GM21526 (cell line): ENCODE measurements at regions not wholly inside any gene's neighbourhood (a gene's known extent, or its start where the extent isn't known, plus 50 kb on each side); places are given as distances from the start of the nearest gene placed in this dataset.

Experiments
- ATAC-seq: cut with Tn5 transposase; IDR thresholded peaks from one replicate; pipeline ENCODE4 v1.9.1; 2021; ENCODE audit warnings: moderate library complexity; ENCODE audit not compliant: unreplicated experiment, low FRiP score

DNA sequence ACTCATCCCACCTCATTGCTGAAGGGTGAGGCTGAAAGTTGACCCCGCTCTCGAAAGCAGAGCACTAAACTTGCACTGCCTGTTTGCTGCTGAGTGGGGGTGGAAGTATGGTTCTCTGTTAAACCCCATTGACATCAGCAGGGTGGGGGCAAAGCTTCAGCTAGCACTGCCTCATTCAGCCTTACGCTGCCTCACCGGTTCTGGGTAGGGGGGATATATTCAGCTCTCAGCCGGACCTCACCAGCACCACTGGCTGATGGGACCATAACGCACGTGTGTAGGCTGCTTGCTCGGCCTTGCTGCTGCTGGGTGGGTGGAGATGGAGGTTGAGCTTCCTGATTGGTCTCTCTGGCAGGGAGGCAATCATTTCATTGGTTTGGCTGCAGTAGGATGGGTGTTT, 265.7 kb upstream of the RTL1 start:
- ATAC-seq: no peak

DNA sequence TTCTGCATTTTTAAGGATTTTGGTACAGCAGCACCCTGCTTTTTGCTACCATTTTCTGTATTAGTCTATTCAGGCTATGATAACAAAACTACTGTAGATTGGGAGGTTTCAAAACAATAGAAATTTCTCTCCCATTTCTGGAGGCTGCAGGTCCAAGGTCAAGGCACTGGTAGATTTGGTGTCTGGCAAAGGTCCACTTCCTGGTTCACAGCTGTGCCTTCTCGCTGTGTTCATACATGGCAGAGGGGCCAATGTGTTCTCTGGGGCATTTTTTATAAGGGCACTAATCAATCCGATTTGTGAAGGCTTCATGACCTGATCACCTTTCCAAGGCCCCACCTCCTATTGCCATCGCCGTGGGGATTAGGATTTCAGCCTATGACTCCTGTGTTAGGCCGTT, 268.1 kb upstream of the RTL1 start:
- ATAC-seq: no peak

DNA sequence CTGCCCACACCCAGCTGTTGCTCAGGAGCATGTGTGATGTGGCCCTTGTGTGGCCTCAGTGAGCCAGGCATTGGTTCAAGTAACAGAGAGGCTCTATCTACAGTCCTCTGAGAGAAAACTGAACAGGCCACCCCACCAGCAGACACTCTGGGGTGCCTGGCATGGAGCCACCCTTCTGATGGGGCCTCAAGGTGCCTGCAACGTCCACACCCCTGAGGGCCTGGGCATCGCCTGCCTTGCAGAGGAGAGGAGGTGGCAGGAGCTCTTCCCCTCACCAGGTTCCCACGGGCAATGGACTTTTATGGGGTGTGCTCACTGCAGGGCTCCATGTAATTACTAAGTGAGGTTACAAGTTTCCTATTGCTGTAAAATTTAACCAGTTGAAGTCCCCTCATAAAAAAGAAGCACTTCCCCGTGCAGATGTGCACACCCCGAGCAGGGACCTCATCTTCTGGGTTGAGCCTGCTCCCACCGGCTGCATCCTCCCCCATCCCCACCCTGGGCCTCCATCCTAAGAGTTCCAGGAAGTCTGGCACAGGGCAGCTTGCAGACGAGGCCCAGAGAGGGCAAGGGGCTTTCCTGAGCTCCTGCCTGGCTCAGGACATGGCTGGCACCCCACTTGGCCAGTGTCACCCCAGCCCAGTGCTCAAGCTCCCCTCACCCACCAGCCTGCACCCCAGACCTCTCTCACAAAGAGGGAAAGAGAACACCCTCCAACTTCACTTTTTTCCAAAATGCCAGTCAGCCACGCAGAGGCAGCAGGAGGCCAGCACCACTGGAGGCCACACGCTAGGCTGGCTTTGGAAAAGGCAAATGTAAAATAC, 270.4 kb upstream of the RTL1 start:
- no peak for ATAC-seq

DNA sequence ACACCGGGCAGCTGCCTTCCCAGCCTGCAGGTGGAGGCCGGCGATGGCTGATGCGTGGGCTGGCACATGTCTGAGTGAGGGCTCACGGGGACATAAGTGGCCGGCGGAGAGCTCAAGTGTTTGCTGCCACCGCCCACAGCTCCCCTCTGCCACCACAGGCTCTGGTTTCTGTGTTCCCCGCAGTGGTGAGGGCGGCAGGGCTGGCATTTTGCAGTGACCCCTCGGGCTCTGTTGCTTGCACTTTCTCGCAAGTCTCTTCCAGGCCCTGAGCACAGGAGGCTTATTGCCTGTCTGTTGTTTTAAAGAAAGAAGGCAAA, 271.0 kb upstream of the RTL1 start:
- ATAC-seq: no peak

DNA sequence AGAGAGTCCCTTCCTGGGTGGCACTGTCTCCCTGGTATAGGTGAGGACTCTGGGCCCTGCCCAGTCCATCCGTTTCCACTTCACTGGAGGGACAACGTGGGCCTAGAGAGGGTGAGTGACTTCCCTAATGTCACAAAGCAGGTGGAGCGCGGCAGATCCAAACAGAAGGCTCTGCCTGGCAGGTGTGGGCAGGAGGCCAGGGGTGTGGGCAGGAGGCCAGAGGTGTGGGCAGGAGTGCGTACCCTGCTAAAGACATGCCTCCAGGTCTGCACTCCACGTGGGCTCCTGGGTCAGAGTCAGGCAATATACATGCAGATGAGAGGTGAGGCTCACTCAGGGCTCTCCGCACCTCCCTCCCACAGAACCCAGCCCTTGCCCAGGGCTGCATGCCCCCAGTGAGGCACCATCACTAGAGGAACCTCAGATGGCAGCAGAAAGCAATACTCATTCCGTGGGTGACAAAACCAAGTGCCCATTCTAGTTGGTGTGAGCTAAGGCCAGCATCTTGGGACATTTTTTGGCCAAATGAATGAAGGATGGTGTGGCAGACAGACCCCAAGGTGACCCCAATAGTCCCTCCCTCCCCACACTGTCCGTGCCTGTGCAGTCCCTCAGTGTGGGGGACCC, 271.6 kb upstream of the RTL1 start:
- no peak for ATAC-seq

DNA sequence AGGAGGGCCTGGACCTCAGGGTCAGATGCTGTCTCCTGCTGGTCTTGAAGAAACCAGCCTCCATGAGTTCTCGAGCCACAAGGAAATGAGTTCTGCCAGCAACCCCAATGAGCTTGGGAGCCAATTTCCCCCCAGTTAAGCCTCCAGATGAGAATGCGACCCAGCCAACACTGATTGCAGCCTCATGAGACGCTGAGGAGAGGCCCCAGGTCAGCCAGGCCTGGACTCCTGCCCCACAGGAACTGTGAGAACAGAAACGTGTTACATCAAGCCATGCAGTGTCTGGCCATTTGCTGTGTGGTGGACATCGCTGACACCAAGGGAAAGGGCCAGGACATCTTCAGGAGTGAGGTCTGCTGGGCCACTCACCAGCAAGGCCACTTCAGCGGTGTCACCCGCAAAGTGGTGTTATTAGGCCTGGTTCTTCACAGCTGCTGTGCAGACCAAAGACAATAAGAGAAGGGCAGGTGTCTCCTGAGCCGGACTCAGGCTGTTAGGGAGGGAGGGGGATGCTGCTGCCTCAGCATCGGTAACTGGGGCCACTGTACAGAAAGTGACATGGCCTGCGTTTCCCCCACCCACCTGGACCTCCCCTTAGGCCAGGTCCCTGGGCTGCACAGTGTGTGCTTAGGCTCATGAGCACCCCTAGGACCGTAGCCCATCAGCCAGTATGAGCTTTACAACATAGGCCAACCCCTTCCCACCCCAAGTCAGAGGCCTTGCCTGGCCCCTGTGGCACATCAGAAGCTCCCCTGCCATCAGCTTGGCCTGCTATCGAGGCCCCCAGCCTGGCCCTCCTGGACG, 272.4 kb upstream of the RTL1 start:
- ATAC-seq: no peak

DNA sequence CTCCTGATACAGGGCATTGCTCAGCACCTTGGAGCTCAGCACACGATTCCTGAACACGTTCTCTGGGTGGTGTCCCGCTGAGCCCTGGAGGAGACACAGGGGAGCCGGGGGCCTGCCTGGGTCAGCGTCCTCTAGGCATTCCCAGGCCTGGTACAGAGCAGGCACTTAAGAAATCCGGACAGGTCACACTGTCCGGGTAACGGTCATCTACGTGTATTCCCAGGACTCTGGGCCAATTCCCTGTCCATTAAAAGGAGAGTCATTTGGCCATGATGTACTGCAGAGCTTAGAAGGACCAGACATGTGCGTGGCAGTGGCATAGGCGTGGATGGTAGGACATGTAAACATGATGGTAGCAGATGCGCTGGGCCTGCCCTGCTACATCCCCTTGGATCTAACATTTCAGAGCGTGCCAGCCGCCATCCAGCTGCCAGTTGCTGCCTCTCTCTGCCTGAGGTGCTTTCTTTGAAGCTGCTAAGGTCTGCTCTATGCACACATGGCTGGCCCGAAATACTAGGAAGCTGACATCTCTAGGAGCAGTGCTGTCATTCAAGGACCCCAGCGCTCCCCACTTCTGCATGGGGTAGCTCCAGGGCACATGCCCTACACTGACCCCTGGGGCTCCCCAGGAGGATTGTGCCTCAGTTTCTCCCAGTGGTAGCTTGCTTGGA, 273.1 kb upstream of the RTL1 start:
- ATAC-seq: no peak

DNA sequence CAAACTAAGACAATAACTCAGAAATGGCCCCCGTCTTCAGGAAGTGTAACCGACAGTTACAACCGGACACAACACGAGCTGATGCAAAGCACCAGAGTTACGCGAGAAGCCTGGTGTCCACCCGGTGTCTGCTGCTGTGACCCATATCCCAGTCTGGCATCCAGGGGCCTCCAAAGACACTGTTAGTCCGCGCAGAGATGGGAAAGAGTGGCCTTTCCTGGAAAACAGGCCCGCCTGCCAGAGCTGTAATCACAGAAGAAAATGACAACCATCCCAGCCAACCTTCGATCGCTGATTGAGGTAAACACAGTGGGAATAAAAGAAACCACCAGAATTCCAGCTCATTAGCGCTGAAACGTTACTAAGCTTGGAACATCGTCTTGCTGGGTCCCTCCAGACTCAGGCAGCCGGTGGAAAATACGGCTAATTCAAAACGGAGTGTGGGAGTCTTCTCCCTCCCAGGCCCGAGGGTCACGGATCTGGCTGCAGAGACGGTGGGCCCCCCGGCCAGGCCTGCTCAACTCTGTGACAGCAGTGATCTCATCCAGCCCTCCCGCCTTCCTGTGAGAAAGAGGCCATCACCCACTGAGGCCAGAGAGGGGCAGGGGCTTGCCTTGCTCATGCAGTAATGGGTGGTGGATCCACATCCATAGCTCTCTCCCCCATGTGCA, 273.9 kb upstream of the RTL1 start:
- ATAC-seq: no peak

DNA sequence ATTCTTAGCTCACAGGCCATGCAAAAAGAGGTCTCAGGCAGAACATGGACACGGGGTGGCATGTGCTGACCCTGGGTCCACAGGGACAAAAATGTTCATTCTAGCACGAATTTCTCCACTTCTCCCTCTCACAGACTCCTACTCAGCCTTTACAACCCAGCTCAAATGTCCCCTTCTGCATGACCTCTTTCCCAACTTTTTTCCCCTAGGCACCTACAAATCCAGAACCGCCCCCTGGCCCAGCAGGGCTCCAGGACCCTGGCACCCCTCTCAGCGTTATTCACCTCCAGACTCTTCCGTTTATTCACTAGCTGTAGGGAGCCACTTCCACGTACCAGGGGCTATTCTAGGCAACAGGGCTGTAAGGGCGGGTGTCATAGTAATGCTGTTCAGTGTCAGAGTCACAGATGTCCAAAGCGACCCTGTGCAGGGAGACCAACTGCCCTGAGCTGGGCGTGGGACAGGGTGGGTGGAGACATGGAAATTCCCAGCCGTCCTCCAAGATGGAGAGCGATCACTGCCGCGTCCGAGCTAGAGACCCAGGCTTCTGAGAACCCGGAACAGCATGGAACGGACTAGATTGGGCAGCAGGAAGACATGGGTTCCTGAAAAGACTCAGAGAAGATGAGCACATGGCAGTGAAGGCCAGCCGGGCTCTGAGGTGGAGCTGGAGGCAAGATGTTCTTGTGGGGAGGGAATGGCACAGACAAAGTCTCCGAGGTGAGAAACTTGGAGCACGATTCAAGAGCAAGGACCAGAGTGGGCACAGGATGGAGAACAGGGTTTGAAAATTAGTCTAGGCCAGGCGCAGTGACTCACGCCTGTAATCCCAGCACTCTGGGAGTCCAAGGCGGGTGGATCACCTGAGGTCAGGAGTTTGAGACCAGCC, 274.9 kb upstream of the RTL1 start:
- no peak for ATAC-seq

DNA sequence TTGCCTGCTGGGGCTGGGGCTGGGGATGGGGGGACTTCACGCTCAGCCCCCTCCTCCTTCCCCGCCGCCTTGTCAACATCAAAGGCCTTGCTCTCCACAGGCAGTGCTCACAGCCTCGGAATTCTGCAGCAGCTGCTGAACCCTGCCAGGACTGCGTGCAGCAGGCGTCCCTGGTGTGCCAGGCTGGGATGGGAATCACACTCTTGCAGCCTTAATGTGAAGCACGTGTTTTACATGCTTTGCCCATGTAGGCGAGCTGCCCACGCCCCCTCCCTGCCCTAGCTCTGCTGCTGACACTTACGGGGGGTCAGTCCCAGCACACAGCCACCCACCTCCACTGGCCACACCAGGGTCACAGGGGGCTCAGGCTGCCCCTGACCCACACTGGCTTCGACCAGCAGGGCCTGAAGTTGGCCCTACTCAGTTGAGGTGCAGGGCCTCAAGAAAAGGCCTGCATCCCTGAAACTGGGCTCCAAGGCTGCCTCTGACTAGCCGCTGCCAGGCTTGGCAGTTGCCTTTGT, 276.2 kb upstream of the RTL1 start:
- no peak for ATAC-seq

DNA sequence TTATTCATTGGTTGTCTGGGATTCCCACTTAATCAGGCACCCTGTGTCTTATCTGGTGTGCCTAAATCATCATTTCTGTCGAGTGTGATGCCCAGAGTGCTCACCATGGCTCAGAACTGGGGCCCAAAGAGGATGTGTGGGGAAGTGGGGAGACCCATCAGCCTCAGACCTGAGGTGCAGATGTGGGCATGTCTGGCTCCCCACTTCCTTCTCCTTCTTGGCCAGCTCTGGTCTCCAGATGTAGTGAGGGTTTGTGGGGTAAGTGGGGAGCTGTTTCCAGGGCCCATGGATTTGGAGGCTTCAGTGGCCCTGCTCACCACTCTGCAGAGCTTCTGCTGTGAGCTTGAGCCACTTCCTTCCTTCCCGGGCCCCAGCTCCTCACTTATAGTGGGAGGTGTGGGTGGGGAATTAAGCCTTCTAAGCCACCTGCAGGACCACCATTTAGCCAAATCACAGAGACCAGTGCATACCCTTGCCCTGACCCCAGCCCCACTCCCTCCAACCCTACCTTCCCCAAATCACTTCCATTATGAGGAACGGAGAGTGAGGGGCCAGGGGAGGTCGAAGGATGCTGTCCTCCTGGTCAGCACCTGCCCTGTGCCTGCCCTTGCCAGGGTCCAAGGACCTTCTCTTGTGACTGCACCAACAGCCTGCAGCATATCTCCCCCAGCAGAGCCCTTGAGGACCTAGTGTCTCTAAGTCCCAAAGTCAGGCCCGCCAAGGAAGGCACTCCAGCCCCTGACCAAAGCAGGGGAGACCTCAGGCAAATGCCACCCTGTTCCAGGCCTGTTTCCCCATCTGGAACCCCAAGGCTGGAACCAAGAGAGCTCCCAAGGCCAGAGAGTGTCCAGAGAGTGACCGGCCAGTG, 278.2 kb upstream of the RTL1 start:
- ATAC-seq: no peak

DNA sequence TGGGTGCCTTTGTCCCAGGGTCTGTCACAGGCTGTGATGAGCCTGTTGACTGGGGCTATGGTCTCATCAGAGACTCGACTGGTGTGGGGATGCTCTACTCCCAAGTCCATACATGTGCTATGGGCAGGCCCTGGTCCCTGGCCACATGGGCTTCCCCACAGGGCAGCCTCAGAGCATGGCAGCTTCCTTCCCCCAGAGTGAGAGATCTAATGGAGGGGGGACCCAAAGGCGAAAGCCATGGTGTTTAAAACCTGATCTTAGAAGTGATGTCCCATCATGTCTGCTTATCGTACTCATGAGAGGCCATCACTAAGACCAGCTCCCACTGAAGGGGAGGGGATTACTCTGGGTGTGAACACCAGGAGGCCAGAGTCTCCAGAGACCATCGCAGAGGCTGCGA, 279.0 kb upstream of the RTL1 start:
- ATAC-seq: no peak

DNA sequence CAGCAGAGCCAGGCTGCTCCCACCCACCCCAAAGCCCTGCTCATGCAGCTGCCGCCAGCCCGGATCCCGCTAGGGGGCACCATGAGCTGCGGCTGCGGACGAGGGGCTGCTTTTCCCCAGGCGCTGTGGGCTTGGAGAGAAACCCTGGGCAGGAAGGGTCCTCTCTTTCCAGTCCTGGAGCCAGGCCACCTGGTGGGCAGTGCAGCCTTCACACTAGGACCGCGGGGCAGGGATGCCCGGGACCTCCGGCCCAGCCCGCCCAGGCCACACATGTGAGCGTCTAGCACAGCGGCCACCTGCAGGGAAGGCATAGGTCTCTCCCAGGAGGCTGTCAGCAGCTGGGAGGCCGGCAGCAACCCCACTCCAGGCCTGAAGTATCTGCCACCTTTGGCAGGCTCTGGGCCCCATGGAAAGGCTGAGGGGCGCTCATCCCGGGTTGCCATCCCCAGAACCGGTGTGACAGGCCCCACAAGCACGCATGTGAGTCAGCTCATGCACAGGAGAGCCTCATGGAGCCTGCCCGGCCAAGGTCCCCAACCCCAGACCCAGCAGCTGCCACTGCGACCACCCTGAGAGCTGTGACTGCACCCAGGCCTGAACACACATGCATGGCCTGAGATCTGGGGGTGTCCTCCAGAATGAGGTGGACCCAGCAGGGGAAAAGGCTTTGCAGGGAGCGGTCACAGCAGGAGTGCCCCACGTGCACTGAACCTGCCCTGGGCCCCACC, 280.0 kb upstream of the RTL1 start:
- no peak for ATAC-seq

DNA sequence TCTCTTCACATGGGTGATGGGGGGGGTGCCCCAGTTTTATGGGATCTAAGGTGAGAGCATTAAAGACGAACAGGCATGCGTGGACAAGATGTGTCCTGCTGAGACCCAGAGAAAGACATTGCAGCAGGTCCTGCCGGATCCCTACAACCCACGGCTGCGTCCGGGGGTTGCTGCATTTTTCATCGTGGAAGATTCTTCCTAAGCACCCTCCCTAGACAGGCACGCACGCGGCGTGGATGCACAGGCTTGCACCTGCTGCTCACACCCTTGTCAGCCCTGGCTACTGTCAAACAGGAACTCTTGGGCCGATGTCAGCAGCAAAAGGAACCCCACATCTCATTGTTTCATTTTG, 280.6 kb upstream of the RTL1 start:
- ATAC-seq: no peak

DNA sequence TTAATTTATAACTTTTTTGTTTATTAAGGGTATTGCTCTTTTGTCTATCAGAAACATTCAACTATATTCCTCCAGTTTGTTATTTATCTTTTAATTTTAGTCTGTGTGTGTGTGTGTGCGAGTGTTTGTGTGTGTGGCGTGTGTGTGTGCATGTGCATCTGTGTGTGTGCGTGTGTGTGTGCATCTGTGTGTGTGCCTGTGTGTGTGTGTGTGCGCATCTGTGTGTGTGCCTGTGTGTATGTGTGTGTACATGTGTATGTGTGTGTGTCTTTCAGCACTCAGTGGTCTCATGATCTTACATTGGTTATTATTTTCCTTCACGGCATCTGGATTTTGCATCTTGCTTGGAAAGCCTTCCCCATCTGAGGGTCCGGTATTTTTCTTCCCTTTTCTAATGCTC, 281.1 kb upstream of the RTL1 start:
- ATAC-seq: no peak

DNA sequence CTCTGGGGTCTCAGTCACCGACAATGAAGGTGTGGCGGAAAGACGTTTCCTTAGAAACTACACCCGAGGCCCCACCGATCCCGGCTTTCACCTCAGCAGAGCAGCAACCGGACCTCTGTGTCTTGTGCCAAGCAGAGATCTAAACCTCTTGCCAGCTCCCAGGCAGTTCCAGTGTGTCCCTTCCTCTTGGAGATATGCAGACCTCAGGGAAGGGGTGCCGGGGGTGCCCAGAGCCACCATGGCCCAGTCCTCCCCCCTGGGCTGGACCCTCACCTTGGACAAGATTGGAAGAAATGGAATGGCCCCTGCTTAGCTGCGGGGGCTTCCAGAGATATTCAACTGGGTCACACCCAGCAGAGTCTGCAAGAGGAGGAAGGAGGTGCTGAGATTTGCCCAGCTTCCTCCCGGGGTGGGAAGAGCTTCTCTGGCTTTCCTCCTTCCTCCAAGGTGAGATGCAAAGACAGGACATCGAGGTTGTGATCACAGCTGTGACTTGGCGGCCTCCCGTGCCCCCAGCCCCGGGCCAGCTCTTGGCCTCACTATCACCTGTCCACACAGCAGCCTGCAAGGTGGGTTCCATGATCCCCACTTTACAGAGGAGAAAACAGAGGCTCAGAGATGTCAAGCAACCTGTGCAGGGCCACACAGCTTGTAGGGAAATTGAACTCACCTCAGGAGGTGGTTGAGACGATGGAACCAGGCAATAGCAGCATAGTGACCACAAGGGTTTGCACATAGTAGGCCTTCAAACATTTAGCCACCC, 281.7 kb upstream of the RTL1 start:
- ATAC-seq: no peak

DNA sequence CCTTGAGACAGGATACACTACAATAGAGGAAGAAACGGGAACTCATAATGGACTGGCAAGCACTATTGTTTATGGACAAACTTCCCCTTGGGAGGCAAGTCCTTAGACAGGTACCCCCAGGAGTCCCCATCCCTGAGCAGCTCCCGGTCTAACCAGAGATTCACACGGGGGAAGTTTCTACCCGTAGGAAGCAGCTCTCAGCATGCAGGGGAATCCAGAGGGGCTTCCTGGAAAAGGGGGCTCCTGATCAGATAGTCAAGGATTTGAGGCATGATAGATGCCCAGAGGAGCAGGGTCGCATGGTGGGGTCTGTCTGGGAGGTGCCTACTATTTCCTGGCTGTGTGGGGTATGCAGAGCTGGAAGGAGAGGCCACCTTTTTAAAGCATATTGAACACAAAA, 282.4 kb upstream of the RTL1 start:
- ATAC-seq: no peak
